Natural killer cell (primary cell): ENCODE measurements at regions not wholly inside any gene's neighbourhood (a gene's known extent, or its start where the extent isn't known, plus 50 kb on each side); places are given as distances from the start of the nearest gene placed in this dataset.

Source experiments
- ATAC-seq, 3 donors: fragments of 150-1000 bp in 2 of 3; fragments of 200-7000 bp in 1 of 3; cut with Tn5 transposase; 1 replicate in 1 of 3; 2 replicates in 2 of 3; pipeline ENCODE4 v1.10.0; 2021; ENCODE audit warnings: mild to moderate bottlenecking in 2 of 3, moderate library complexity in 2 of 3
- DNase-seq, 2 donors: peaks; one replicate each; pipeline versions ENCODE4 v3.0.0 to v3.0.0-alpha.2; 2013 to 2021; ENCODE audit warnings: mixed read lengths in 1 of 2
- H3K27ac ChIP-seq: one replicate; pipeline ENCODE4 v1.5.1; 2013; ENCODE audit warnings: mild to moderate bottlenecking, low read length
- H3K27me3 ChIP-seq: one replicate; pipeline ENCODE4 v1.6.1; 2013; ENCODE audit warnings: low read length; ENCODE audit not compliant: control insufficient read depth, insufficient read depth
- H3K36me3 ChIP-seq: one replicate; pipeline ENCODE4 v1.6.1; 2013; ENCODE audit warnings: low read length; ENCODE audit not compliant: control insufficient read depth, insufficient read depth
- H3K4me1 ChIP-seq: one replicate; pipeline ENCODE4 v1.6.1; 2013; ENCODE audit warnings: low read length; ENCODE audit not compliant: control insufficient read depth, insufficient read depth
- H3K4me3 ChIP-seq: one replicate; pipeline ENCODE4 v1.5.1; 2013; ENCODE audit warnings: low read length
- H3K9me3 ChIP-seq: one replicate; pipeline ENCODE4 v1.6.1; 2013; ENCODE audit warnings: low read length; ENCODE audit not compliant: control insufficient read depth, insufficient read depth
- H3K27ac Mint-ChIP-seq, 2 donors: one replicate each; pipeline ENCODE4 v1.8.0; 2022; ENCODE audit warnings: mild to moderate bottlenecking in 2 of 2, mixed read lengths in 2 of 2, moderate library complexity in 1 of 2
- H3K27me3 Mint-ChIP-seq, 2 donors: one replicate each; pipeline ENCODE4 v1.8.0; 2022; ENCODE audit warnings: low read depth in 2 of 2, mixed read lengths in 2 of 2
- H3K36me3 Mint-ChIP-seq: one replicate; pipeline ENCODE4 v1.8.0; 2022; ENCODE audit warnings: mixed read lengths
- H3K4me1 Mint-ChIP-seq, 2 donors: one replicate each; pipeline ENCODE4 v1.8.0; 2022; ENCODE audit warnings: mixed read lengths in 2 of 2
- H3K4me3 Mint-ChIP-seq: one replicate; pipeline ENCODE4 v1.8.0; 2022; ENCODE audit warnings: mild to moderate bottlenecking, moderate library complexity, mixed read lengths
- H3K9me3 Mint-ChIP-seq, 2 donors: one replicate each; pipeline ENCODE4 v1.8.0; 2022; ENCODE audit warnings: mixed read lengths in 2 of 2
- WGBS: methylation state at CpG from one replicate; pipeline ENCODE4 v1.1.7; 2013; ENCODE audit warnings: missing lambda C conversion rate; ENCODE audit not compliant: insufficient coverage; 5-methylcytosine and 5-hydroxymethylcytosine counted together
- intact Hi-C: fragments of 100-400 bp; cut with micrococcal nuclease; formaldehyde crosslinking; loops from one replicate; pipeline ENCODE4 v1.14.2; 2022
- TF ChIP-seq, protein P1 (sequence below): fragments of 200-600 bp; IDR thresholded peaks from one replicate; pipeline ENCODE4 v1.8.0; 2022; ENCODE audit warnings: antibody characterized with exemption

- Mint-ChIP-seq H3K4me1 (peaks cover 16 to 25% of the 10 kb centered on the region in 2 donors), H3K4me3 (no peak overlapping the region), H3K27ac (peak overlapping the region; percentile 22 to 78), H3K9me3 (no peaks in the 10 kb centered on the region), H3K36me3 (no peaks in the 10 kb centered on the region), H3K27me3 (peaks cover 0 to 3% of the 10 kb centered on the region in 2 donors)
- Histone ChIP-seq H3K4me1 (no peaks in the 10 kb centered on the region), H3K27ac (no peak overlapping the region), H3K36me3 (no peaks in the 10 kb centered on the region), H3K27me3 (no peaks in the 10 kb centered on the region), H3K9me3 (peaks cover 3% of the 10 kb centered on the region), H3K4me3 (no peak overlapping the region)
- TF ChIP-seq, protein P1, sequence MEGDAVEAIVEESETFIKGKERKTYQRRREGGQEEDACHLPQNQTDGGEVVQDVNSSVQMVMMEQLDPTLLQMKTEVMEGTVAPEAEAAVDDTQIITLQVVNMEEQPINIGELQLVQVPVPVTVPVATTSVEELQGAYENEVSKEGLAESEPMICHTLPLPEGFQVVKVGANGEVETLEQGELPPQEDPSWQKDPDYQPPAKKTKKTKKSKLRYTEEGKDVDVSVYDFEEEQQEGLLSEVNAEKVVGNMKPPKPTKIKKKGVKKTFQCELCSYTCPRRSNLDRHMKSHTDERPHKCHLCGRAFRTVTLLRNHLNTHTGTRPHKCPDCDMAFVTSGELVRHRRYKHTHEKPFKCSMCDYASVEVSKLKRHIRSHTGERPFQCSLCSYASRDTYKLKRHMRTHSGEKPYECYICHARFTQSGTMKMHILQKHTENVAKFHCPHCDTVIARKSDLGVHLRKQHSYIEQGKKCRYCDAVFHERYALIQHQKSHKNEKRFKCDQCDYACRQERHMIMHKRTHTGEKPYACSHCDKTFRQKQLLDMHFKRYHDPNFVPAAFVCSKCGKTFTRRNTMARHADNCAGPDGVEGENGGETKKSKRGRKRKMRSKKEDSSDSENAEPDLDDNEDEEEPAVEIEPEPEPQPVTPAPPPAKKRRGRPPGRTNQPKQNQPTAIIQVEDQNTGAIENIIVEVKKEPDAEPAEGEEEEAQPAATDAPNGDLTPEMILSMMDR, result no peak
- ATAC-seq, result peak; percentile 66 to 86 (median 67)
- intact Hi-C loops, result no loop called here
- DNase-seq, result no peak
Observed at GRCh38 chr5:34583167-34583566, 73.0 kb upstream of the RAI14 start.

- ATAC-seq (no peak), DNase-seq (no peak)
- peak overlapping the region in 1 of 2 donors; percentile 78 for H3K27ac Mint-ChIP-seq
- no peak overlapping the region for H3K27ac ChIP-seq
- H3K4me1 ChIP-seq, result no peaks in the 10 kb centered on the region
- H3K27me3 ChIP-seq, result no peaks in the 10 kb centered on the region
- H3K9me3 ChIP-seq, result no peaks in the 10 kb centered on the region
- H3K36me3 ChIP-seq, result no peaks in the 10 kb centered on the region
- TF ChIP-seq, protein P1, result no peak
- H3K4me1 Mint-ChIP-seq, result peaks cover 16 to 25% of the 10 kb centered on the region in 2 donors
- peaks cover 3 to 8% of the 10 kb centered on the region in 2 donors for H3K27me3 Mint-ChIP-seq
- H3K4me3 Mint-ChIP-seq, result no peak overlapping the region
- H3K36me3 Mint-ChIP-seq, result no peaks in the 10 kb centered on the region
- intact Hi-C loops, result no loop called here
- no peak overlapping the region for H3K4me3 ChIP-seq
- H3K9me3 Mint-ChIP-seq, result no peaks in the 10 kb centered on the region
Observed at GRCh38 chr5:34584165-34584564, 72.0 kb upstream of the RAI14 start.

GRCh38 chr5:34585601-34586104 lies 70.5 kb upstream of the RAI14 start:
- no peak for DNase-seq
- Mint-ChIP-seq H3K9me3 (no peaks in the 10 kb centered on the region), H3K27me3 (peaks cover 3 to 11% of the 10 kb centered on the region in 2 donors), H3K4me3 (no peak overlapping the region), H3K4me1 (peaks cover 16 to 25% of the 10 kb centered on the region in 2 donors), H3K36me3 (no peaks in the 10 kb centered on the region), H3K27ac (no peak overlapping the region)
- Histone ChIP-seq H3K4me3 (no peak overlapping the region), H3K36me3 (no peaks in the 10 kb centered on the region), H3K27me3 (no peaks in the 10 kb centered on the region), H3K9me3 (no peaks in the 10 kb centered on the region), H3K27ac (no peak overlapping the region), H3K4me1 (no peaks in the 10 kb centered on the region)
- no peak for ATAC-seq
- TF ChIP-seq, protein P1, result no peak
- 84% methylated on average over 5 of the region's 5 CpGs for WGBS
- intact Hi-C loops, result no loop called here

DNA sequence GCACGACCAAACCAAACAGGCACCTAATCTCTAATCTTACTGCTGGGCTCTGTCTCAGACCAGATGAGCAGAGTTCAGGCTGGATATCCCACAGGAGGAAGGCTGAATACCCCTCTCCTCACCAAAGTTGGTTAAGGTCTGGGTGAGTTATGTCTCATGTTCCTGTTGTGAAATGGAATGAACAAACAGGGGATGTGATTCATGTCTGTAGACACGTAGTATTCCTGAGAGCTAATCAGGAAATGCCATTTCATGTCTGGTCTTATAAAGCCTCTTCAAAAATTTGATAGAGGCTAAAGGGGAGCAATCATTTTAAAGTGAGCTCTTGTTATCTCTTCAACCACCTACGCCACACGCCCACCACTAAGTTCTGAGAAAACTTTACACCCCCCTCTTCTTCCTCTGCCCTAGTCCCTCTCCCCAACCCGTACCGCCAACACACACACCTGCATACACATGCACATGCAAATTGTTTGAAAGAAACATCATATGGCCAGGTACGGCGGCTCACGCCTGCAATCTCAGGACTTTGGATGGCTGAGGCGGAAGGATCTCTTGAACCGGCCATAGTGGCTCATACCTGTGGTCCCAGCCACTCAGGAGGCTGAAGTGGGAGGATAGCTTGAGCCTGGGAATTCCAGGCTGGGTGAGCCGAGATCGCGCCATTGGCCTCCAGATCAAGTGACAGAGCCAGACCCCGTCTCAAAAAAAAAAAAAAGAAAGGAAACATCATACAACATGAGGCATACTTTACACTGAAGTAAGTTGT lies 69.8 kb upstream of the RAI14 start:
- H3K27me3 ChIP-seq, result no peaks in the 10 kb centered on the region
- peaks cover 16 to 25% of the 10 kb centered on the region in 2 donors for H3K4me1 Mint-ChIP-seq
- DNase-seq, result no peak
- H3K4me1 ChIP-seq, result no peaks in the 10 kb centered on the region
- H3K9me3 ChIP-seq, result no peaks in the 10 kb centered on the region
- H3K9me3 Mint-ChIP-seq, result no peaks in the 10 kb centered on the region
- no peaks in the 10 kb centered on the region for H3K36me3 Mint-ChIP-seq
- H3K27ac Mint-ChIP-seq, result no peak overlapping the region
- no peaks in the 10 kb centered on the region for H3K36me3 ChIP-seq
- no peak for ATAC-seq
- H3K4me3 ChIP-seq, result no peak overlapping the region
- intact Hi-C loops, result no loop called here
- 89% methylated on average over 14 of the region's 15 CpGs for WGBS
- H3K4me3 Mint-ChIP-seq, result no peak overlapping the region
- TF ChIP-seq, protein P1, result no peak
- peaks cover 3 to 11% of the 10 kb centered on the region in 2 donors for H3K27me3 Mint-ChIP-seq
- no peak overlapping the region for H3K27ac ChIP-seq
